ENCODE measurements at regions not wholly inside any gene's neighbourhood (a gene's known extent, or its start where the extent isn't known, plus 50 kb on each side); places are given as distances from the start of the nearest gene placed in this dataset.

GRCh38 chr12:126569706-126570105 is 1504.5 kb downstream of the AACS start:
- Mint-ChIP-seq H3K36me3 (ENCODE audit: insufficient read depth in 1 of 3, low read depth in 3 of 3) (peaks cover 5 to 20% (median 7%) of the 10 kb centered on the region in 3 experiments), H3K4me1 (peaks cover 0 to 2% of the 10 kb centered on the region in 2 experiments; a peak in 2 of 4 replicates), H3K9me3 (peaks cover 22% of the 10 kb centered on the region in 2 experiments), H3K27ac (no peak overlapping the region), H3K4me3 (no peak overlapping the region), H3K27me3 (ENCODE audit: low read depth) (no peaks in the 10 kb centered on the region; the same call in 1 of the 2 replicates)
- WGBS (ENCODE audit: extremely low coverage, insufficient read length, low lambda C conversion rate) = no CpG with 5 or more reads among the region's 5 CpGs
- Histone ChIP-seq H4K8ac (replicated peaks; ENCODE audit: insufficient read length, low read depth, low read length) (no peak overlapping the region), H3K4me2 (ENCODE audit: insufficient read depth, insufficient read length, low read length) (no peak overlapping the region), H3K18ac (ENCODE audit: insufficient read length, low read depth, low read length) (no peak overlapping the region), H4K91ac (ENCODE audit: insufficient read length, low read depth, low read length) (no peak overlapping the region), H2BK5ac (ENCODE audit: insufficient read length, low read length) (no peak overlapping the region), H2BK12ac (ENCODE audit: insufficient read length, low read depth, low read length) (no peak overlapping the region), H3K9me3 (ENCODE audit: control insufficient read depth, low read depth, low read length) (no peaks in the 10 kb centered on the region), H3K4ac (ENCODE audit: low read depth, low read length) (no peak overlapping the region), H3T11ph (ENCODE audit: low read length) (no peak overlapping the region), H3K79me2 (ENCODE audit: insufficient read depth, low read length) (no peaks in the 10 kb centered on the region), H2AK5ac (ENCODE audit: insufficient read length, low read length) (no peak overlapping the region), H3K9ac (ENCODE audit: extremely low read depth, insufficient read length, low read length) (no peak overlapping the region), H3K79me1 (ENCODE audit: insufficient read depth, low read depth, low read length, poor library complexity, severe bottlenecking) (no peaks in the 10 kb centered on the region), H2BK120ac (ENCODE audit: low read depth, low read length, poor library complexity, severe bottlenecking) (no peak overlapping the region), H2AFZ (ENCODE audit: low read length) (no peak overlapping the region), H3K27me3 (ENCODE audit: insufficient read depth, low read length) (no peaks in the 10 kb centered on the region), H3K14ac (ENCODE audit: insufficient read depth, low read length) (no peak overlapping the region), H3K27ac (ENCODE audit: insufficient read length, low read depth, low read length) (no peak overlapping the region), H3K23ac (ENCODE audit: insufficient read length, low read depth, low read length) (no peak overlapping the region), H4K5ac (ENCODE audit: insufficient read length, low read depth, low read length) (no peak overlapping the region), H3K56ac (ENCODE audit: insufficient read length, low read depth, low read length) (no peak overlapping the region), H3K4me1 (ENCODE audit: insufficient read depth, low read length) (no peaks in the 10 kb centered on the region), H2BK15ac (ENCODE audit: low read depth, low read length) (no peak overlapping the region), H3K23me2 (ENCODE audit: insufficient read length, low read depth, low read length, poor library complexity, severe bottlenecking) (no peaks in the 10 kb centered on the region), H4K20me1 (ENCODE audit: control insufficient read depth, insufficient read depth, insufficient read length) (no peaks in the 10 kb centered on the region), H2BK20ac (ENCODE audit: low read depth, low read length, poor library complexity, severe bottlenecking) (no peak overlapping the region)
- DNase-seq = no peak
- no peak for TF ChIP-seq CTCF (conservative IDR thresholded peaks at IDR 0.05)

Data from H9 (cell line).